Stomach (tissue), 4 donors: ENCODE measurements at regions not wholly inside any gene's neighbourhood (a gene's known extent, or its start where the extent isn't known, plus 50 kb on each side); places are given as distances from the start of the nearest gene placed in this dataset.

Experiments used
- CTCF ChIP-seq, 7 experiments: fragments of 450-650 bp in 4 of 7; fragments of 200-600 bp in 3 of 7; sonication (generic) in 3 of 7; IDR thresholded peaks; one replicate each; pipeline ENCODE4 v1.5.1; 2016 to 2019; ENCODE audit warnings: antibody characterized with exemption in 7 of 7, control low read depth in 2 of 7, mild to moderate bottlenecking in 1 of 7
- POLR2A ChIP-seq, 4 donors: fragments of 450-650 bp; IDR thresholded peaks; one replicate each; pipeline ENCODE4 v1.6.1; 2016; ENCODE audit warnings: antibody characterized with exemption in 4 of 4, control low read depth in 2 of 4, mild to moderate bottlenecking in 1 of 4, moderate library complexity in 1 of 4
- POLR2AphosphoS5 ChIP-seq, 3 donors: sonication (generic); formaldehyde crosslinking; IDR thresholded peaks; one replicate each; pipeline ENCODE4 v1.6.1; 2016; ENCODE audit warnings: antibody characterized with exemption in 3 of 3

DNA sequence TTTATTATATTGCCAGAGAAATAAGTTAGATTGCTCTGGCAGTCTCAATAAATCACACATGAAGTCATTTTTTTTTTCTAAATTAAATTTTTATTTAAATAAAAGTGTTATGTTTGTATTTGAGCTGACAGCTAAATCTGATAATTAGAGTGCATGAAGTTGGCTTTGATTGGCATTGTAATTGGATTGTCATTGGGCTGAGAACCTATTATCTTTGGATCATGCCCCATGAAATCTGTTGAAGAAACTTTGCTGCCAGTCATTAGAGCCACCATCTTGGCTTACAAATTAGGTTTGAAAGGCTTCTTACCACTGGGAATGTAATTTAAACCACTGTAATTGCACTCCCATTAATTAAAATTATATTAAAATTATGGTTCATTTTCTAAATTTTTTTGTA is 507.9 kb upstream of the FANCL start:
- TF ChIP-seq CTCF (IDR thresholded peaks at IDR 0.05) (no peak), POLR2A (IDR thresholded peaks at IDR 0.05) (no peak), POLR2AphosphoS5 (IDR thresholded peaks at IDR 0.05) (no peak)
